ENCODE measurements at regions not wholly inside any gene's neighbourhood (a gene's known extent, or its start where the extent isn't known, plus 50 kb on each side); places are given as distances from the start of the nearest gene placed in this dataset.

- no peak for TF ChIP-seq CTCF (IDR thresholded peaks at IDR 0.05)
- no peak for TF ChIP-seq EZH2 (IDR thresholded peaks at IDR 0.05)
- no peak for TF ChIP-seq EZH2phosphoT487 (IDR thresholded peaks at IDR 0.05)
Measured at GRCh38 chr5:174401793-174402192, 322.6 kb upstream of the MSX2 start.

Data from neural progenitor cell (in vitro differentiated cells).